H9 (cell line): ENCODE measurements at regions not wholly inside any gene's neighbourhood (a gene's known extent, or its start where the extent isn't known, plus 50 kb on each side); places are given as distances from the start of the nearest gene placed in this dataset.

Source experiments
- DNase-seq: peaks from one replicate; pipeline ENCODE4 v3.0.0-alpha.2; 2017
- H2AFZ ChIP-seq: one replicate; pipeline ENCODE4 v1.6.1; 2013; ENCODE audit warnings: mild to moderate bottlenecking, low read length, control low read depth, moderate library complexity
- H2AK5ac ChIP-seq: 2 replicates; pipeline ENCODE4 v1.6.1; 2013; ENCODE audit warnings: low read length, control low read depth, mixed read lengths; ENCODE audit not compliant: insufficient read length
- H2BK120ac ChIP-seq: one replicate; pipeline ENCODE4 v1.6.1; 2013; ENCODE audit warnings: low read depth, mild to moderate bottlenecking, low read length, control low read depth, inconsistent platforms; ENCODE audit not compliant: poor library complexity, severe bottlenecking
- H2BK12ac ChIP-seq: 2 replicates; pipeline ENCODE4 v1.6.1; 2013; ENCODE audit warnings: low read length, control low read depth, mixed read lengths, low read depth; ENCODE audit not compliant: insufficient read length
- H2BK15ac ChIP-seq: 2 replicates; pipeline ENCODE4 v1.6.1; 2013; ENCODE audit warnings: low read depth, low read length, control low read depth
- H2BK20ac ChIP-seq: one replicate; pipeline ENCODE4 v1.6.1; 2013; ENCODE audit warnings: low read depth, mild to moderate bottlenecking, low read length, control low read depth, inconsistent platforms; ENCODE audit not compliant: poor library complexity, severe bottlenecking
- H2BK5ac ChIP-seq: 2 replicates; pipeline ENCODE4 v1.6.1; 2013; ENCODE audit warnings: low read length, control low read depth, mixed read lengths; ENCODE audit not compliant: insufficient read length
- H3K14ac ChIP-seq: 2 replicates; pipeline ENCODE4 v1.6.1; 2013; ENCODE audit warnings: low read length, control low read depth; ENCODE audit not compliant: insufficient read depth
- H3K18ac ChIP-seq: 2 replicates; pipeline ENCODE4 v1.6.1; 2013; ENCODE audit warnings: low read depth, mild to moderate bottlenecking, mixed read lengths, low read length, control low read depth; ENCODE audit not compliant: insufficient read length
- H3K23ac ChIP-seq: 2 replicates; pipeline ENCODE4 v1.6.1; 2013; ENCODE audit warnings: low read length, control low read depth, mixed read lengths, low read depth; ENCODE audit not compliant: insufficient read length
- H3K23me2 ChIP-seq: 2 replicates; pipeline ENCODE4 v1.6.1; 2013; ENCODE audit warnings: low read depth, mild to moderate bottlenecking, mixed read lengths, low read length, control low read depth; ENCODE audit not compliant: insufficient read length, poor library complexity, severe bottlenecking
- H3K27ac ChIP-seq: 2 replicates; pipeline ENCODE4 v1.5.1; 2013; ENCODE audit warnings: low read length, control low read depth, mixed read lengths, low read depth; ENCODE audit not compliant: insufficient read length
- H3K27me3 ChIP-seq: 2 replicates; pipeline ENCODE4 v1.6.1; 2013; ENCODE audit warnings: low read length, control low read depth, inconsistent platforms; ENCODE audit not compliant: insufficient read depth
- H3K4ac ChIP-seq: 2 replicates; pipeline ENCODE4 v1.6.1; 2013; ENCODE audit warnings: low read depth, mild to moderate bottlenecking, control low read depth, inconsistent platforms, low read length, moderate library complexity
- H3K4me1 ChIP-seq: 2 replicates; pipeline ENCODE4 v1.6.1; 2013; ENCODE audit warnings: low read length, control low read depth, inconsistent platforms; ENCODE audit not compliant: insufficient read depth
- H3K4me2 ChIP-seq: 2 replicates; pipeline ENCODE4 v1.6.1; 2013; ENCODE audit warnings: low read length, control low read depth, mixed read lengths; ENCODE audit not compliant: insufficient read length, insufficient read depth
- H3K56ac ChIP-seq: 2 replicates; pipeline ENCODE4 v1.6.1; 2013; ENCODE audit warnings: low read depth, mild to moderate bottlenecking, mixed read lengths, low read length, control low read depth; ENCODE audit not compliant: insufficient read length
- H3K79me1 ChIP-seq: 2 replicates; pipeline ENCODE4 v1.6.1; 2013; ENCODE audit warnings: low read depth, mild to moderate bottlenecking, moderate library complexity, low read length, control low read depth, inconsistent platforms; ENCODE audit not compliant: insufficient read depth, poor library complexity, severe bottlenecking
- H3K79me2 ChIP-seq: 2 replicates; pipeline ENCODE4 v1.6.1; 2013; ENCODE audit warnings: low read length, control low read depth, inconsistent platforms; ENCODE audit not compliant: insufficient read depth
- H3K9ac ChIP-seq: 2 replicates; pipeline ENCODE4 v1.6.1; 2013; ENCODE audit warnings: low read length, control low read depth, mixed read lengths; ENCODE audit not compliant: insufficient read length; ENCODE audit errors: extremely low read depth
- H3K9me3 ChIP-seq: one replicate; pipeline ENCODE4 v1.6.1; 2013; ENCODE audit warnings: low read depth, low read length, inconsistent platforms; ENCODE audit not compliant: control insufficient read depth
- H3T11ph ChIP-seq: one replicate; pipeline ENCODE4 v1.6.1; 2013; ENCODE audit warnings: mild to moderate bottlenecking, low read length, control low read depth, inconsistent platforms
- H4K20me1 ChIP-seq: one replicate; pipeline ENCODE4 v1.6.1; 2013; ENCODE audit not compliant: control insufficient read depth, insufficient read length, insufficient read depth
- H4K5ac ChIP-seq: 2 replicates; pipeline ENCODE4 v1.6.1; 2013; ENCODE audit warnings: low read depth, mild to moderate bottlenecking, mixed read lengths, low read length, control low read depth; ENCODE audit not compliant: insufficient read length
- H4K8ac ChIP-seq: replicated peaks from 2 replicates; pipeline ENCODE4 v1.6.1; 2013; ENCODE audit warnings: low read length, control low read depth, mixed read lengths, low read depth; ENCODE audit not compliant: insufficient read length
- H4K91ac ChIP-seq: 2 replicates; pipeline ENCODE4 v1.6.1; 2013; ENCODE audit warnings: low read depth, mild to moderate bottlenecking, moderate library complexity, mixed read lengths, low read length, control low read depth; ENCODE audit not compliant: insufficient read length
- H3K27ac Mint-ChIP-seq, 3 experiments: 2 replicates in 2 of 3; 3 replicates in 1 of 3; pipeline ENCODE4 v1.8.0; 2020 to 2021; ENCODE audit warnings: mixed read lengths in 3 of 3, mild to moderate bottlenecking in 1 of 3, moderate library complexity in 1 of 3
- H3K27me3 Mint-ChIP-seq: 2 replicates; pipeline ENCODE4 v1.8.0; 2021; ENCODE audit warnings: low read depth, mild to moderate bottlenecking, moderate library complexity, mixed read lengths
- H3K36me3 Mint-ChIP-seq, 3 experiments: 2 replicates in 2 of 3; 3 replicates in 1 of 3; pipeline ENCODE4 v1.8.0; 2020 to 2021; ENCODE audit warnings: low read depth in 3 of 3, mixed read lengths in 3 of 3; ENCODE audit not compliant: insufficient read depth in 1 of 3
- H3K4me1 Mint-ChIP-seq, 2 experiments: 2 replicates each; pipeline ENCODE4 v1.8.0; 2020; ENCODE audit warnings: mixed read lengths in 2 of 2
- H3K4me3 Mint-ChIP-seq, 2 experiments: 2 replicates in 1 of 2; 3 replicates in 1 of 2; pipeline ENCODE4 v1.8.0; 2020 to 2021; ENCODE audit warnings: mild to moderate bottlenecking in 2 of 2, mixed read lengths in 2 of 2, moderate library complexity in 1 of 2
- H3K9me3 Mint-ChIP-seq, 2 experiments: 2 replicates in 1 of 2; 3 replicates in 1 of 2; pipeline ENCODE4 v1.8.0; 2020; ENCODE audit warnings: mild to moderate bottlenecking in 2 of 2, mixed read lengths in 2 of 2, moderate library complexity in 1 of 2
- CTCF ChIP-seq: fragments of 200-600 bp; sonication (generic); conservative IDR thresholded peaks from 3 replicates; pipeline ENCODE4 v1.8.0; 2021; ENCODE audit warnings: antibody characterized with exemption, mild to moderate bottlenecking
- WGBS: extraction: QIAGEN DNeasy Blood & Tissue Kit; methylation state at CpG from one replicate; pipeline ENCODE4 v1.1.7; 2013; ENCODE audit warnings: missing lambda C conversion rate, low lambda C conversion rate, mixed read lengths; ENCODE audit not compliant: insufficient read length; ENCODE audit errors: extremely low coverage; 5-methylcytosine and 5-hydroxymethylcytosine counted together

- Histone ChIP-seq H2BK20ac (no peak overlapping the region), H2BK120ac (no peak overlapping the region), H3K79me1 (no peaks in the 10 kb centered on the region), H2BK5ac (no peak overlapping the region), H2BK12ac (no peak overlapping the region), H3T11ph (no peak overlapping the region), H3K27me3 (no peaks in the 10 kb centered on the region), H3K9me3 (no peaks in the 10 kb centered on the region), H2BK15ac (no peak overlapping the region), H4K91ac (no peak overlapping the region), H4K5ac (no peak overlapping the region), H3K23me2 (no peaks in the 10 kb centered on the region), H3K4me2 (no peak overlapping the region), H3K14ac (no peak overlapping the region), H2AK5ac (no peak overlapping the region), H4K8ac (no peak overlapping the region), H3K27ac (no peak overlapping the region), H4K20me1 (no peaks in the 10 kb centered on the region), H3K4ac (no peak overlapping the region), H2AFZ (no peak overlapping the region), H3K23ac (no peak overlapping the region), H3K79me2 (no peaks in the 10 kb centered on the region), H3K18ac (no peak overlapping the region), H3K9ac (no peak overlapping the region), H3K4me1 (no peaks in the 10 kb centered on the region), H3K56ac (no peak overlapping the region)
- Mint-ChIP-seq H3K4me1 (peaks cover 0 to 4% of the 10 kb centered on the region in 2 experiments; a peak in 2 of 4 replicates), H3K27me3 (no peaks in the 10 kb centered on the region; the same call in 1 of the 2 replicates), H3K27ac (no peak overlapping the region), H3K36me3 (peaks cover 0 to 9% (median 6%) of the 10 kb centered on the region in 3 experiments; a peak in 3 of 7 replicates), H3K4me3 (no peak overlapping the region), H3K9me3 (peaks cover 3 to 9% of the 10 kb centered on the region in 2 experiments; a peak in 4 of 5 replicates)
- no CpG with 5 or more reads among the region's 2 CpGs for WGBS
- no peak for TF ChIP-seq CTCF
- no peak for DNase-seq
These were observed 1167.8 kb upstream of the PRKX start for GRCh38 chrX:4881277-4881676.
